ENCODE measurements at regions not wholly inside any gene's neighbourhood (a gene's known extent, or its start where the extent isn't known, plus 50 kb on each side); places are given as distances from the start of the nearest gene placed in this dataset.

DNA sequence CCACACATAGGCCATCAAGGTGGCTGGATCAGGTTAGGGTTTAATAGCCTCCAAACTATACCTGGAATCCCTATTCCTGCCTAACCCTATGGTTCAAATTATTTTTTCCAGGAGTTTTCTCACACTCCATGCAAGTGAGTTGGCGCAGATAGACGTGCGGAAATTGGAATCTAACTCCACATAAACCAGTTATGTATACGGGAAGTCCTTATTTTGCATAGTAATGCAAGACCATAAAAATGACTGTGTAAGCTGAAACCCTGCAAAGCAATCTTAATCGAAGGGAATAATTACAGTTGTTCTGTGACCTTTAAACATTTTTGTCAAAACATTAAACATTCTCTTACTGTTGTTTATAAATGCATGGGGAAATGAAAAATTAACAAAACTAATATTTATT, 200.1 kb upstream of the SIX2 start:
- DNase-seq: no peak

DNA sequence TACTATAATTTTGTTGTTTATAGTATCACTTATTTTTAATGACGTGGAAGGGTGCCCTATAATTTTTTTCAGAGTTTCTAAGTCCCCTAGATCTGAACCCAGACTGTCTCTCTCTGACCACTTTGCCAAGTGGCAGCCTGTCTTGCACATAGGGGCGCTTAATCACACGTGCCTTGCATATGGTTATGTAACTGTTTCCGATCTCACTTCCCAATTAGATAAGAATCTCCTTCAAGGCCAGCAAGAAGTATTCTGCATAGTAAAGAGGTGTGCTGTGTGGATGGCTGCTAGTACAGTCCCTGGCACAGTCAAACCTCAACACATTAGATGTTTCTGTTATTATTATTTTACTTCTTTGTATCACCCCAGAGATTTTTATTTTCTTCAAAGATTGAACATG, 197.8 kb upstream of the SIX2 start:
- DNase-seq: no peak

DNA sequence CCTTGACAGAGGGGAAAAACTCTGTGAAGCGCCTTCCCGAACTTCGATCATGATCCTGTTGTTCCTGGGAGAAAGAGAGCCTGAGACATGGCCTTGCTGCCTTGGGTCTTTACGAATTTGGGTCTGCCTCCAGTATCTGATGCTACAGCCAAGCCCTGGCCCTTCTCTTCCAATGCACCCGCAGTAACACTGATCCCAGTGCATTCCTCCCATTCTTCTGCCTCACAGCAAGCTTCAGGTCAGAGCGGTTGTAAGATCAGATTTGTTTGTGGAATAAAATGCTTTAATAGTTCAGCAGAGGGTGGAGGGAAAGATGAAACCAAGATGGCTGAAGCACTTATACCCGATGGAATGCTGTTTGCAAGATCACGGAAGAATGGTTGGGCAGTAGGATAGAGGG, 196.7 kb upstream of the SIX2 start:
- no peak for DNase-seq

DNA sequence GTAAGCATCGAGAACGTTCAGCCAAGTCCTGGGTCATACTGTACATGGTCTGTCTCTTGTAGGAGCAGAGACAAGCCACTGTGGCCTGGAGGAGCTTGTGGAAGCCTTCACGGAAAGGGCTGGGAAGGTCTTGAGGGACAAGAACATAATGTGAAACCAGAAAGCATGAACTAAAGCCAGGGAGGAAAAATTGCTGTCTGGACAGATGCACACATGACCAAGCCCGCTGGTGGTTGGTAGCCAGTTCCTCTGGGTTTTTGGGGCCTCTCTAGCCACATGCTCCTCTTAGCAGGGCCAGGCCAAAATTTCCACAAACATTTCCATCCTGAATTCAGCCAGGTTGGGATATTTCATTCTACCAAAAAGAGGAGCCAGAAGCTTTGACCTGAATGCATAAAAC, 196.2 kb upstream of the SIX2 start:
- no peak for DNase-seq

DNA sequence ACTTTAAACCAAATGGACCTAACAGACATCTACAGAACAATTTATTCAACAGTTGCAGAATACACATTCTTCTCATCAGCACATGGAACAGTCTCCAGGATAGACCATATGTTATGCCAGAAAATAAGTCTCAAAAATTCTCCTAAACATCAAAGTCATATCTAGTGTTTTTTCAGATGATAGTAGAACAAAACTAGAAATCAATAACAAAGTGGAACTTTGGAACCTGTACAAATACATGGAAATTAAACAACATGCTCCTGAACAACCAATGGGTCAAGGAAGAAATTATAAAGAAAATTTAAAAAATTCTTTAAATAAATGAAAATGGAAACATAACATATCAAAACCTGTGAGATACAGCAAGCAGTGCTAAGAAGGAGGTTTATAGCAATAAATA, 194.1 kb upstream of the SIX2 start:
- no peak for DNase-seq

DNA sequence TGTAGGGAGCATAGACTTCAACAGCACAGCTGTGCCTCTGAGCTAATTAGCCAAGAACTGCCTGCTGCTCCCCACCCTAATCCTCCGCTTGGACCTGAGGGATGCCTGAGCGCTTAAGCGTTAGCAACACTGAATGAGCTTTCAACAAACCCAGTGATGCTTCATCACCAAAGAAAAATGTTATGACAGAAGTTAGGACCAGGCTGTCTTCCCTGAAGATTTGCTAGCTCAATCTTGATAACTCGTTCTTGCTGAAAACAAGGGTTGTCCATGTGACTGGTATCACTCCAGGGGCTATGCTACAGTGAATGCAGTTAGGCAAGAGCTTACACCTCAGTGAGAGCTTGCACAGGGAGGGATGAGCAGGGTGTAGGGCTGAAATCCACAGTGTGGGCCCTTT, 190.7 kb upstream of the SIX2 start:
- DNase-seq: no peak

DNA sequence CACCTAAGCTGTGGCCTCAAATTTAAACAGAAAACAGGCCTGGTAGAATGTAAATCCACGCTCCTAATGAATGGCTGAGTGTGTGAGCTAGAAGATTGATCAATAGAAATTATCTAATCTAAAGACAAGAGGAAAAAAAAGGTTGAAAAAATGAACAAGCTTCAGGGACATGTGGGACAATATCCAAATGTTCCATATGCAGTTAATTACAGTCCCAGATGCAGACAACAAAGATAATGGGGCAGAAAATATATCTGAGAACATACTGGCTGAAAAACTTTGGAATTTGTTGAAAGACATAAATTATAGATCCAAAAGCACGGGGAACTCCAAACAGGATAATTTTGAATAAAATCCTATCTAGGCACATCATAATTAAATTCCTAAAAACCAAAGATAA, 186.7 kb upstream of the SIX2 start:
- DNase-seq: no peak

DNA sequence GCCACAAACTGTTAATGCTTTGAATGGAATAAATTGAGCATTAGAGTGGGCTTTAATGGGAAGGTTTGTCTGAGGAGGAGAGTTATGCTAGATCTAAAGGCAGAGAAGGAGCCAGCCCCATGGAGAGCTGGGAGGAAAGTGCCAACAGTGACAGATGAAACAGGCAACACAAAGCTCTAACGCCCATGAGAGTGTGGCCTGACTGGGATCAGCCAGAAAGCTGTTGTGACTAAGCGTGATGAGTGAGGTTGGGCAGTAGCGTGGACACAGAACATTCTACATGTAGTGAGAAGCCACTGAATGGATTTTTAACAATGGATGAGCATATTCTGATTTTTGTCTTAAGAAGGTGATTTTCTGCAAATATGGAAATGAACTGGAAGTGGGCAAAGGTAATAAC, 185.3 kb upstream of the SIX2 start:
- no peak for DNase-seq

DNA sequence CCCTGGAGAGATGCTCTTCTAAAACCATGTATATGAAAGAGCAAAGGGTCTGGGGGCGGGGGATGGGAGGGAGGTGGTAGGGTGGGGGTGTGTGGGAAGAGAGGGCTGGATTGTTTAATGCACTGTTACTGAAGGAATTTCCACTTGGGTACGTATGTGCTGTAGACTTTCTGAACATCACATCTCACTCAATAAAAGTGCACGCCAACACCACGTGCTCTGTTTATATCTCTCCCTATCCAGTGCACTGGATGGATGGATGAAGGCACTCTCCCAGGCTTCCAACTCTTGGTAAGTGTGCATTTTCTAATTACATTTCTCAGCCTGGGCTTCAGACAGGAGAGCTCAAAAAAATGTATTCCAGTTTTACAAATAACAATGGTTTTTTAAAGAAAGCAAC, 184.3 kb upstream of the SIX2 start:
- DNase-seq: no peak

DNA sequence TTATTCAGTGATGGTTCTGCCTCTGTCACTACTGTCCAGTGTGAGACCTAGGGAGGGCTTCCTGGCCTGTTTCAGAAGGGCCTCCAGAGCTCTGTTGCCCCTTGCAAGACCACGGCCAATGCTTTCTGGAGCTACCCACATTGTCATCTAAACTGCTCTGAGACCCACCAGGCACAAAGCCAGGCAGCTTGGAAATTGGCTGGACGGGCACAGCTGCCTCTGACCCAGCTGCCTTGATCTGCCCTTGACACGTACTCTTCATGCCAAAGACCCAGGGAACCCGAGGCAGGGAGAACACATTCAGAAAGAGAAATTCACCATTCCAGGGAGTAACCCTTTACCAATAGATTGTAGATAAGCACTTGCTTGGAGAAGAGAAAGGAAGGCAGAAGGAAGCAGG, 183.7 kb upstream of the SIX2 start:
- no peak for DNase-seq

DNA sequence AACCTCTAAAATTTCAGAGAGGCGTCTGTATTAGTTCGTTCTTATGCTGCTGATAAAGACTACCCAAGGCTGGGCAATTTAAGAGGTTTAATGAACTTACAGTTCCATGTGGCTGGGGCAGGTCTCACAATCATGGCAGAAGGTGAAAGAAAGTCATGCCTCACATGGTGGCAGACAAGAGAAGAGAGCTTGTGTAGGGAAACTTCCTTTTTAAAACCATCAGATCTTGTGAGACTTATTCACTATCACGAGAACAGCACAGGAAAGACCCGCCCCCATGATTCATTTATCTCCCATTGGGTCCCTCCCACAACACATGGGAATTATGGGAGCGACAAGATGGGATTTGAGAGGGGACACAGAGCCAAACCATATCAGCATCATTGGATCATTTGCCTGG, 183.2 kb upstream of the SIX2 start:
- DNase-seq: no peak

DNA sequence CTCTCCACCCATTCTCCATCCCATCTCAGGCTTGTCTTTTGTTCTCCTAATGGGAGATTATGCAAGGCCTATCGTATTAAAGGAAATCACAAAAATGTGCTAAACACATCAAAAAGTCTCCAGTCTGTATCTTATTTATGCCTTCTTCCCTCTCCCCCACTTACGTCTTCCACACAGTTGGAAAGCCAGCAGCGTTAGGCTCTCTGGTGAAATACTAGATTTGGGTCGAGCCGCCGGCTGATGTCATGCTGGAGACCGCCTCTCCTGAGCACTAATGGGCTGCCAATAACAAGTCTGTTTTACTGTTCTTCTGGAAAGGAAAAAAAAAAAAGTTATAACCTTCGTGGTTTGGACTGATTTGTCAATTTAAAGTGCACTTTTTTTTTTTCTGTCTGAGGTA, 182.7 kb upstream of the SIX2 start:
- DNase-seq: no peak

DNA sequence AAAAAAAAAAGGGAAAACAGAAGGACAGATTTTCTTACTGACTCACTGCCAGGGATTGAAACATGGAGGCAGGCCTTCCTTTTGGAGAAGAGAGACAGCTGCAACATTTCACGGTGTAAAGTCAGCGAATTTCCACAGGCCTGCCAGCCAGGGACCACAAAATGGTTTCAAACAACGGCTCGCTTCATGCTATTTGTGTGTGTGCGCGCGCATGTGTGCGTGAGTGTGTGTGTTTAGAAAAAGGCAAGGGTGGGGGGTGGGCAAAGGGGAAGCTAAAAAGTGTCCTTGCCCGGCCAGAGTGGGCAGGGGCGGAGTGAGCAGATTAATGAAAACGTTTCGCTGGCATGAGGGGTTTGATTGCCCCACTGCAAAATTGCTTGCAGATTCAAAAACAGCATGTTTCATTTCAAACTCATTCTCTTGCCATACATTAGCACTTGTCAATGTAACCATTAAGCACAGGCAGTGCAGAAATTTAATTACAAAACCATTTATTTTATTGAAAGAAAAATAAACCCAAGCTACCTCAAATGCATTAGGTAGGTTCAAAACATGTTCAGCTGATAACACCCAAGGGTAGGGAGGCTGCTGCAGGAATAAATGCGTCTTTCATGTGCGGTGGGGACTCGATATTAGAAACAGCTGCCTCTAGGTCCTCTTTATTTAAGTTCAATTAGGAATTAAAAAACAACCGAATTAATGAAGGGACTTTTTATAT, 182.1 kb upstream of the SIX2 start:
- DNase-seq: no peak

DNA sequence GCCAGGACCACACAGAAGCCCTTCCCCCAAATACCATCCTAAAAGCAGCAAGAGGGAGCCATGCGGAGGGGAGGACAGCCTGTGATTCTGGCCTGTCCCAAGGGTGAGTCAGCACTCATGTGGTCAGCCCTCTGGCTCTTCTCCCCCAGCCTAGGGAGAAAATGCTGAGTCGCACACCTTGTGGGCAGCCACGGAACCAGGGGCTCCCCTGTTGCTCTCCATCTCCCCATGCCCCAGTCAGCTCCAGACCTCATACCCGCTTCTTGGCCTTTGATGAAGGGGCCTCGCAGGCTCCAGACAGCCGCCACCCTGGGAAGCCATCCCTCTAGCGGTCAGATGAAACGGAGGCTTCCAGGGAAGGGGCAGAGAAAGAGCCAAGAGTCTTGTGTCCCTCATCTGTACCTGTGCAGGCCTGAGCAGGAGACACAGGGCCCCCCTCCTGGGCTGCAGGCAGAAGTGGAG, 181.3 kb upstream of the SIX2 start:
- no peak for DNase-seq

DNA sequence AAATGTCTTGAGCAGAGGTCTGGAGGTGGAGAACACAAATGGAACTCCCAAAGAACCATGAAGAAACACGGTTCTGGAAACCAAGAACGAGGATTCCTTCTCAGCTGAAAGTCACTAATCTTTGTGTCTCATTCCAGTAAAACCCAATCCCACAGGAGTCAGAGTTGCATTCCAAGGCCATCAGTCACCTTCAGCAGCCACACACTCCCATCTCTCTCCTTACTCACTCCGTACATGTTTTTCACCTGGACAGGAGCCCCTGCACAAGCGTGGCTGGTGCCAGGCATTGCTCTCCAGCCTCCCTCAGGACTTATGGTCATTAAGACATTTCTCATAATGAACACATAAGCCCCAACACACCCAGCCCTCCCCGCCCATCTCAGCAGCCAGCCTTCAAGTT, 175.4 kb upstream of the SIX2 start:
- DNase-seq: no peak

DNA sequence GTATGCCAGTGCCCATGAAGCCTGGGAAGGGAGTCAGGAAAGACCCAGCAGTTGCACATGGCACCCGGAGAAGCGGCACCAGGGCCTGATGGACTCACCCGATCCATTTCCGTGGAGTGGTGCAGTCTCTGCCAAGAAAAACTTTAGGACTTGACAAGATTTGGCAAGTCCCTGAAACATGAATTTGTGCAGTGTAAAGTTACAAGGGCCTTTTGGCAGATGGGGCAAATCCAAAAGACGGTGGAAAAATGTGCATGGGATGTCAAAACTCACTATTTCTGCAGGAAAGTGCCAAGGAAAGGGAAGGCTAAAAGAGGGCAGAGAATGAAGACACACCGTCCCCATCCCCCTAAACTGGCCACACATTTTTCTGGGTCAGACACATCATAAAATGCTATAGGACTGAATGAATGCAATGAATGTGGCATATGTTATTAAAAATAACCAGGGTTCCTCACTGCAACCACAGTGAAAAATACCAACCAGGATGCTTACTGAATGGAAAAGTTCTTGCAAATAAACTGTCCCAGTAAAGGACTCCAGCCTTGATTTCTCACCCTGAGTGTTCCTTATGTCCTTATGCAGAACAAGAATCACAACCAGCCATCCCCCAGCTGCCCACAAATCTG, 173.5 kb upstream of the SIX2 start:
- no peak for DNase-seq

DNA sequence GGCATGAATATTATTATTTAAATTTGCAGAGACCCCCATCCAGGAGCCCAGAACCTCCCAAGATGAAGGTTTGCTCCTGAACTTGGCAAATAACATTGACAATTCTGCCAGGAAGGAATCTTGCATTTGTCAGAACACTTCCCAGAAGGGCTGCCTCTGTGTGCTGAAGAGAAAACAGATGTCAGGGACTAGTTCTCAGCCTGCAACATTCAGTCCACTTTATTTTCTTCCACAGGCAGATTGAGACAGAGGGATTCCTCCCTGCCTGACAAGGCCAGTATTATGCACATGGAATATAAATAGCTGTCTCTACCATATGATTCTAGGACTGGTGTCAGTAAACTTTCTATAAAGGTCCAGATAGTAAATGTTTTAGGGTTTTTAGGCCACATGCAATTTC, 171.5 kb upstream of the SIX2 start:
- no peak for DNase-seq

DNA sequence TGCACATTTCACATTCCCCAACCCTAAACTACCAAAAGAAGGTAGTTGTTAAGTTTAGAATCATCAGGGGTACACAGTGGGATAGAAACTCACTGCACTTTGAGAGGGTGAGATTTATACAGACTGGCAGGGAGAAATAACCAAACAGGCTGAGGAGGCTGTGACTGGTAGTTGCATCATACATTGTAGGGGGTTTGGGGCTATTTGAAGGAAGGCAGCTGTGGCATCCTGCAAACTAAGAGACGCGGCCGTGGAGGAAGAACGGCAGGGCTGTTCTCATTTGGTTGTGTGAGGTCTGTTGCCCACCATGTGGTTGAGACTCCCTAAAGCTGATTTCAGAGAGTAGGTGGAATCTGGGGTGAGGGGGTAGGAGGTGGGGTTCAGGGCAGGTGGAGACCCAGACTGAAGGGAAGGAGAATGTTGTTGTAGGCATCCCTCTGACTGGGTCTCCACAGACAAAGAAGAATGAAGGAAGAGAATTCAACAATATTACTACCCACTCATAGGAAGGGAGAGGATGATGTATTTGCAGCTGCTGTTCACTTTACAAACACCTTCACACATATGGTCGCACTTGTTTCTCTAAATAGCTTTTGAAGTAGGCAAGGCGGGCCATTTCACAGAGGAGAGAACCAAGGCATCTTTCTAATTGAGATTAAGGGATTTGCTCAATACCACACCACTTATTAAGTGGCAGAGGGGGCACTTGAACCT, 170.9 kb upstream of the SIX2 start:
- DNase-seq: no peak

DNA sequence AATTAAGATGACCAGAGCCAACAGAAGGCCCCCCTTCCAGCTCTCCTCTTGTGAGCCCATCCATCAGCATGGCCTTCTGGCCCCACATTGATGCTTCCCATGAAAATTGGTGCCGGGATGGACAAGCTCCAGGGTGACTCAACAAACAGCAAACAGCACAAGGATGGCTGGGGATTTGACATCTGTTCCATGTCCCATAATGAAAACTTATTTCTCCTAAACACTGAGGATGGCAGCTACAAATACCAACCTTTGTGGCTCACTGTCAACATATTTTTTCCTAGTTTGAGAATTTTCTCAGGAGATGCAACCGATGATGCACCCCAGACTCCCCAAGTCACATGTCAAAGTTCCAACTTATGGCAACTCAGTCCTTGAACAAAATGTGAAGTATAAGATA, 169.6 kb upstream of the SIX2 start:
- no peak for DNase-seq

DNA sequence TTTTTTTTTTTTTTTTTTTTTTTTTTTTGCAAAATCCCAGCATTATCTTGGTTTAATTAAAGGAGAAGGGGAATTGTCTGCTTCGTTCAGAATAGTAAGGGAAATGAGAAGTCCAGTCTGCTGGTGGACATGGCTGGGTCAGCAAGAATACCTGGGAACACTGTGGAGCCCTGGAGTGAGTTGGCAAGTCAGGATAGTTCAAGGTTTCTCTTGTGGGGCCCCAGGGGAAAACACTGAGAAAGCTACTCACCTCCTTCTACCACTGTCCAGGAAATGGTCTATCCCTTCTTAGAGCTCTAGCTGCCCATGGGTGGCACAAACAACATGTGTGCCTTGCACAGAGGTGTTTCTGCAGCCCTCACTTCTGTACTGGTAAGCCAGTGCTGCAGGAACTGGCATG, 169.1 kb upstream of the SIX2 start:
- no peak for DNase-seq

DNA sequence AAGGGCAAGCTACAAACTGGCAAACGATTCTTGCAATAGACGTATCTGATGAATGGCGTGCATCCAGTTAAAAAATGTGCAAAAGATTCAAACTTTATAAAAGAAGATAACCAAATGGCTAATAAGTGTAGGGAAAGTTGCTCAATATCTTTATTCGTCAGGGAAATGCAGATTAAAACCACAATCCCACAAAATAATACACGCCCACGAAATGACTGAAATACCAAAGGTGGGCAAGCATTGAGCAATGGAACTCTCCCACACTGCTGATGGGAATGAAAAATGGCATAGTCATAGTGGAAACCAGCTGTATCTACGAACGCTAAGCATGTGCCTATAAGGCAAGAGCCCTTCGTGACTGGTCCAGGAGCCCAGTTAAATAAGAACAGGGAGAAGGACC, 168.6 kb upstream of the SIX2 start:
- DNase-seq: no peak

DNA sequence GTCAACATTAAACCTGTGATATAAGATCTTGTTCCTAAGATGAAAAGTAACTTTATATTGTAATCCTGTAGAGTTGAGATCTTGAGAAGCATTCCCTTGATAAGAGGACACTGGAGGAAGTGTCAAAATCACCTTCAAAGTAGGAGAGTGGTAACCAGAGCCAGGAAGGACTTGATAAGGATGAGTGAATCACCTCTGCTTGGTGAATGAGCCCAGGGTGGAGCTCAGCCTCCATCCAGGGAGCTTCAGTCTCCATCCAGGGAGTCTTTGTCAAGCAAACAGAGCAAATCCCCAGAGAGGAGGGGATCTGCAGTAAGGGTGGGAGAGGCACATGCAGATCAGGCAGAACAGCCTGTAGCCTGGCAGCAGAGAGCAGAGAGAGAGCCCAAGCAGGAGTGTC, 167.1 kb upstream of the SIX2 start:
- no peak for DNase-seq

DNA sequence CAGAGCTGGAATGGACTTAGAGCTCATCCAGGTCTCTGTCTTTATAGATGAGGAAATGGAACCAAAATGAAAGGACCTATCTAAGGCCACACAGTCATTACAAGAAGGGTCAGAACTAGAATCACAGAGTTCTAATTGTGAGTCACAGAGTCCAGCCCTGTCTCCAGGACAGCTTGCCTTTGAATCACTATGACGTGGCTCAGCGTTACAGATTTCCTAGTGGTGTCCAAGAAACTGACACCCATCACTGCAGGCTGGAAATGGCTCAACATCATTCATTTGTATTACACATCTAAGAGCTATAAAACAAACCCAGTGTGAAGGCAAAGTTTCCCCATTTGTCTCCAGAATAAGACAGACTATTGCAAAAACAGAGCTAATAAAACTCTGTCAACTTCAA, 164.3 kb upstream of the SIX2 start:
- DNase-seq: no peak

DNA sequence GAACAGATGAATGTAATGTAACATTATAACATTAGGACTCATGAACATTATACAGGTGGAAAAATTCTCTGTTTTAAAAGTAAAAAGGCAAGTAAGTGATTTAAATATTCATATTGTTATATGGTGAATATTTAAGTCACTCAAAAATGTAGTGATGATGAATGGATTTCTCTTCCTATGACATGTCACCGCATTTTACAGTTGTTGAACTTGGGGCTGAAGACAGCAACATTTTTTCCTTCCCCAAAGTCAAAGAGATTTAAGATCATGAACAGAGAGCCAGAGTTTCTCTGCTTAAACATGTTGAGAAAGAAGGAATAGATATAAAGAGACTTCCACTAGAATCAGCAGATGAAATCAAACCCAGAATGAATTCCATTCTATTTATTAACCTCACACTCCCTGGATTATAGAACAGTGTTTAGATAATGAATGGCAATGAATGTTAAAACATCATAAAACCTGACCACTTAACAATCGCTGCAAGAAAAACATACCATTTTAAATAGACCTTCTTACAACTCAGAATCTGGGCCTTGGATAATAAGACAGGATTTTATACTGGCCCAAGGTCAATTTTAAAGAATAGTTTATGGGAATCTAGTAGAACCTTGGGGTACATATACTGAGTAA, 163.6 kb upstream of the SIX2 start:
- no peak for DNase-seq

Measured in NCI-H1105 treated with DMSO at 0.1 percent for 48 hours (cell line).